ENCODE measurements at regions not wholly inside any gene's neighbourhood (a gene's known extent, or its start where the extent isn't known, plus 50 kb on each side); places are given as distances from the start of the nearest gene placed in this dataset.

GRCh38 chr20:51195419-51195901 is 172.6 kb upstream of the KCNG1 start:
- TF ChIP-seq POLR2A (IDR thresholded peaks at IDR 0.05; ENCODE audit: low read depth) (no peak), CTCF (IDR thresholded peaks at IDR 0.05) (no peak), EP300 (IDR thresholded peaks at IDR 0.05) (no peak)

Measured in esophagus muscularis mucosa (tissue), 4 donors.